Esophagus squamous epithelium (tissue), 5 donors: ENCODE measurements at regions not wholly inside any gene's neighbourhood (a gene's known extent, or its start where the extent isn't known, plus 50 kb on each side); places are given as distances from the start of the nearest gene placed in this dataset.
"Not testable (repeated sequence)": the region's sequence is repeated elsewhere in the genome, so short reads cannot be mapped to it uniquely, and the experiment has no call there.

ENCODE experiments used
- DNase-seq: peaks from one replicate; lab custom pipeline; 2025; lab: John Stamatoyannopoulos, UW
- H3K27ac ChIP-seq, 4 donors: fragments of 200-600 bp; sonication (generic); one replicate each; pipeline ENCODE4 v1.5.1; 2016 to 2019; ENCODE audit warnings: mild to moderate bottlenecking in 1 of 4
- H3K27me3 ChIP-seq, 4 donors: fragments of 200-600 bp; sonication (generic); 1 replicate in 3 of 4; 2 replicates in 1 of 4; pipeline versions ENCODE4 v1.5.1 to v1.6.0; 2017 to 2021; ENCODE audit warnings: antibody characterized with exemption in 1 of 4
- H3K36me3 ChIP-seq, 3 donors: fragments of 200-600 bp; sonication (generic); one replicate each; pipeline ENCODE4 v1.5.1; 2016 to 2019
- H3K4me1 ChIP-seq, 3 donors: fragments of 200-600 bp; sonication (generic); one replicate each; pipeline ENCODE4 v1.5.1; 2017 to 2019
- H3K4me3 ChIP-seq, 4 donors: fragments of 200-600 bp; sonication (generic); 1 replicate in 3 of 4; 2 replicates in 1 of 4; pipeline ENCODE4 v1.5.1; 2016 to 2019; ENCODE audit warnings: mild to moderate bottlenecking in 2 of 4, moderate library complexity in 1 of 4
- H3K9me3 ChIP-seq, 3 donors: fragments of 200-600 bp; sonication (generic); one replicate each; pipeline ENCODE4 v1.5.1; 2016 to 2019
- CTCF ChIP-seq, 6 experiments: fragments of 450-650 bp in 4 of 6; fragments of 200-600 bp in 2 of 6; sonication (generic) in 2 of 6; IDR thresholded peaks; one replicate each; pipeline ENCODE4 v1.5.1; 2016 to 2019; ENCODE audit warnings: antibody characterized with exemption in 6 of 6, mild to moderate bottlenecking in 4 of 6, moderate library complexity in 4 of 6
- POLR2A ChIP-seq, 4 donors: fragments of 450-650 bp; IDR thresholded peaks; one replicate each; pipeline ENCODE4 v1.6.1; 2017; ENCODE audit warnings: antibody characterized with exemption in 4 of 4, mild to moderate bottlenecking in 4 of 4, moderate library complexity in 3 of 4
- WGBS, 2 donors: methylation state at CpG; one replicate each; pipeline ENCODE4 v1.1.5; 2018; 5-methylcytosine and 5-hydroxymethylcytosine counted together
- intact Hi-C: fragments of 100-400 bp; cut with DNase I; formaldehyde crosslinking; loops from one replicate; pipeline ENCODE4 v1.15.0; 2022
- donor health status: DM: yes; HTN: yes; CAD: no.

DNA sequence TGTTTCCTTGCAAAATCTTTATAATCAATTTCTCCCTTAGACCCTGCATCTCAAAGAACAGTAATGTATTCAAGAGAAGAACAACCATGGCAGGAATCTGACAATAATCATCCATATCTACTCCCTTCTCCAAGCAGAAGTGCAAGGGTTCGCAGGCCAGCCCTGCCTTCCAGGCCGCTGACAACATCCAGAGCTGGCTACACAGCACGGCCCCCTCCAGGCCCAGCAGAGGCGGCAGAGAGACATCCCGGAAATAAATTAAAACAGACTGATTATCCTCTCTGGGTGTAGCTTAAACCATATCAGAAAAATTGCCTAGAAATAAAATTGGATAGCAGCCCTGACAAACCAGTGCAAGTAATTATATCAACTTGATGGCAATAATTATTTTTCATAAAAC lies 223.3 kb downstream of the FAM43A start:
- Histone ChIP-seq H3K36me3 (no peaks in the 10 kb centered on the region), H3K4me1 (peaks cover 0 to 5% (median 0%) of the 10 kb centered on the region in 3 donors), H3K27me3 (no peaks in the 10 kb centered on the region), H3K27ac (no peak overlapping the region), H3K4me3 (no peak overlapping the region), H3K9me3 (no peaks in the 10 kb centered on the region)
- 83 to 87% methylated on average over 5 of the region's 5 CpGs for WGBS, 2 donors
- intact Hi-C loops, result no loop called here
- DNase-seq, result no peak
- TF ChIP-seq CTCF (IDR thresholded peaks at IDR 0.05), result no peak
- TF ChIP-seq POLR2A (IDR thresholded peaks at IDR 0.05), result no peak

DNA sequence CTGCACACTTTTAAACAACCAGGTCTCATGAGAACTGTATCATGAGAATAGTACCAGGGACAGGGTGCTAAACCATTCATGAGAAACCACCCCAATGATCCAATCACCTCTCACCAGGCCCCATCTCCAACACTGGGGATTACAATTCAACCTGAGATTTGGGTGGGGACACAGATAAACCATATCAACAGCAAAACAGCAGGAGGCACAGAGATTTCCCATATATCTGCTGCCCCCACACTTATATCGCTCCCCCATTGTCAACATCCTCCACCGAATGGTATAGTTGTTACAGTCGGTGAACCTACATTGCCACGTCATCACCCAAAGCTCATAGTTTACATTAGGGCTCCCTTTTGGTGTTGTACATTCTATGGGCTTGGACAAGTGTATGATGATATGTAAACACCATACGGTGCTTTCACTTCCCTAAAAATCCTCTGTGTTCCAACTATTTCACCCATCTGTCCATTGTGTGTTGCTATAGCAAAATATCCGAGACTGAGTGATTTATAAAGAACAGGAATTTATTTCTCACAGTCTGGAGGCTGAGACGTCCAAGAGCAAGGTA lies 224.8 kb downstream of the FAM43A start:
- intact Hi-C loops, result no loop called here
- no peak overlapping the region for H3K27ac ChIP-seq
- no peaks in the 10 kb centered on the region for H3K27me3 ChIP-seq
- 80 to 89% methylated on average over 7 of the region's 7 CpGs for WGBS, 2 donors
- peaks cover 0 to 5% (median 0%) of the 10 kb centered on the region in 3 donors for H3K4me1 ChIP-seq
- no peak overlapping the region for H3K4me3 ChIP-seq
- DNase-seq, result no peak
- H3K36me3 ChIP-seq, result no peaks in the 10 kb centered on the region
- H3K9me3 ChIP-seq, result no peaks in the 10 kb centered on the region
- TF ChIP-seq POLR2A (IDR thresholded peaks at IDR 0.05) (no peak), CTCF (IDR thresholded peaks at IDR 0.05) (no peak)

DNA sequence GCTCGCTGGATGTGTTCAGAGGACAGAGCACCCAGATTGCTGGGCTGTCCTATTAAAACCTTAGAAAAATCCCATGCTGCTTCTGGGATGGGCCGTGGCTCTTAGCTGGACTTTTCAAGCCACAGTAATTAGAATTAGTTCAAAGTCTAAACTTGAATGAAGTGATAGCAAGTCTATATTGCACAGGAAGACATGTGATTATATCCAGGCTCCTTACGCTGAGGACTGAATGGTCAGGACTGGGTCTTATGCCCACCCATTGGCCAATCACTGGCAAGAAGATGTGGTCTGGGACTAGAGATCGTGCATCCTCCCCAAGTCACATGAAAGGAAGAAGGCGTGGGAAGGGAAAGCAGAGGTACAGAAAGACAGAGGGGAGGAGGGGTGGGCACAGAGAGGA lies 227.6 kb downstream of the FAM43A start:
- H3K4me1 ChIP-seq, result no peaks in the 10 kb centered on the region
- no peaks in the 10 kb centered on the region for H3K27me3 ChIP-seq
- WGBS, 2 donors, result 76 to 80% methylated on average over 4 to 5 of the region's 5 CpGs
- no peak for DNase-seq
- no peaks in the 10 kb centered on the region for H3K9me3 ChIP-seq
- intact Hi-C loops, result no loop called here
- H3K4me3 ChIP-seq, result no peak overlapping the region
- TF ChIP-seq CTCF (IDR thresholded peaks at IDR 0.05) (no peak), POLR2A (IDR thresholded peaks at IDR 0.05) (no peak)
- H3K36me3 ChIP-seq, result no peaks in the 10 kb centered on the region
- no peak overlapping the region for H3K27ac ChIP-seq

- intact Hi-C loops, H3K27me3 ChIP-seq, H3K27ac ChIP-seq, H3K4me3 ChIP-seq, DNase-seq, H3K9me3 ChIP-seq, H3K36me3 ChIP-seq: not testable (repeated sequence)
- WGBS, 2 donors, result 63 to 67% methylated on average over 5 of the region's 5 CpGs
- H3K4me1 ChIP-seq, result peaks cover 0 to 22% (median 0%) of the 10 kb centered on the region in 3 donors
Observed at GRCh38 chr3:194924889-194925288, 239.2 kb downstream of the FAM43A start.

- no peaks in the 10 kb centered on the region for H3K9me3 ChIP-seq
- H3K27ac ChIP-seq, result no peak overlapping the region
- no peak overlapping the region for H3K4me3 ChIP-seq
- 64 to 82% methylated on average over 10 to 12 of the region's 12 CpGs for WGBS, 2 donors
- H3K4me1 ChIP-seq, result peaks cover 3 to 29% (median 6%) of the 10 kb centered on the region in 3 donors
- no peak for TF ChIP-seq POLR2A (IDR thresholded peaks at IDR 0.05)
- no peak for TF ChIP-seq CTCF (IDR thresholded peaks at IDR 0.05)
- no peak for DNase-seq
- no peaks in the 10 kb centered on the region for H3K36me3 ChIP-seq
- no peaks in the 10 kb centered on the region for H3K27me3 ChIP-seq
- intact Hi-C loops, result no loop called here
Observed at GRCh38 chr3:194925614-194926013, 239.9 kb downstream of the FAM43A start.

DNA sequence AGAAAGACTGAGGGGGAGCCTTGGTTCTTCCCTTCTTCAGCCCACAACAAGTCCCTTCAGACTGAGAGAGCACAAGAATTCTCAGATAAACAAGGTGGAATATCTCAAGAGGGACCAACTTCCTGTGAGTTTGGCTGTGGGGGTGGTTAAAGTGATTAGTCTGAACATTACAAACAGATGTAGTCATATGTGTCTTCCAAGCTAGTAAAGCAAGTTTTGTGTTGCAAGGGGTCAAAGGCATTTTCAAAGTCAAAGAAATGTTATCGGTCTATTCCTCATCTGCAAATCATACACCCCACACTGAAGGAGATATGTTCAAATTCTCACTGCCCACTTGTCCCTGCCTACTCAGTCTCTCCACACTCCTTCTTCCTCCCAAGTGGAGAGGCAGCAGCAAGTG lies 242.5 kb downstream of the FAM43A start:
- no peak overlapping the region for H3K4me3 ChIP-seq
- peaks cover 8 to 47% (median 13%) of the 10 kb centered on the region in 3 donors for H3K4me1 ChIP-seq
- no peak for DNase-seq
- peaks cover 0 to 4% (median 0%) of the 10 kb centered on the region in 3 donors for H3K9me3 ChIP-seq
- 0 to 31% methylated on average over 1 of the region's 1 CpG for WGBS, 2 donors
- TF ChIP-seq POLR2A (IDR thresholded peaks at IDR 0.05), result no peak
- intact Hi-C loops, result no loop called here
- H3K27me3 ChIP-seq, result no peaks in the 10 kb centered on the region
- H3K36me3 ChIP-seq, result no peaks in the 10 kb centered on the region
- H3K27ac ChIP-seq, result peak overlapping the region in 2 of 4 donors; percentile 0 to 30
